HG03565 (cell line): ENCODE measurements at regions not wholly inside any gene's neighbourhood (a gene's known extent, or its start where the extent isn't known, plus 50 kb on each side); places are given as distances from the start of the nearest gene placed in this dataset.
A peak's percentile ranks its signal among the peaks of the same experiment; 100 is the strongest.
"Not testable (repeated sequence)": the region's sequence is repeated elsewhere in the genome, so short reads cannot be mapped to it uniquely, and the experiment has no call there.

Experiments
- ATAC-seq: cut with Tn5 transposase; IDR thresholded peaks from one replicate; pipeline ENCODE4 v1.9.1; 2021; ENCODE audit warnings: mild to moderate bottlenecking, moderate library complexity; ENCODE audit not compliant: unreplicated experiment

GRCh38 chr3:110821586-110821985 lies 250.0 kb upstream of the NECTIN3 start:
- no peak for ATAC-seq

GRCh38 chr3:110822971-110823370 lies 248.6 kb upstream of the NECTIN3 start:
- no peak for ATAC-seq

GRCh38 chr3:110846971-110847370 lies 224.6 kb upstream of the NECTIN3 start:
- no peak for ATAC-seq

GRCh38 chr3:110849064-110849463 lies 222.6 kb upstream of the NECTIN3 start:
- ATAC-seq = no peak

GRCh38 chr3:110851736-110852135 lies 219.9 kb upstream of the NECTIN3 start:
- no peak for ATAC-seq

GRCh38 chr3:110855207-110855606 lies 216.4 kb upstream of the NECTIN3 start:
- ATAC-seq = no peak

GRCh38 chr3:110856916-110857315 lies 214.7 kb upstream of the NECTIN3 start:
- no peak for ATAC-seq

GRCh38 chr3:110858549-110858948 lies 213.1 kb upstream of the NECTIN3 start:
- ATAC-seq = no peak

- ATAC-seq = no peak
Observed at GRCh38 chr3:110859336-110859735, 212.3 kb upstream of the NECTIN3 start.

GRCh38 chr3:110859993-110860392 lies 211.6 kb upstream of the NECTIN3 start:
- no peak for ATAC-seq

GRCh38 chr3:110865934-110866333 lies 205.7 kb upstream of the NECTIN3 start:
- no peak for ATAC-seq

- no peak for ATAC-seq
Observed at GRCh38 chr3:110868106-110868505, 203.5 kb upstream of the NECTIN3 start.

GRCh38 chr3:110869736-110870135 lies 201.9 kb upstream of the NECTIN3 start:
- no peak for ATAC-seq

GRCh38 chr3:110871869-110872268 lies 199.7 kb upstream of the NECTIN3 start:
- ATAC-seq = no peak

GRCh38 chr3:110878692-110879091 lies 192.9 kb upstream of the NECTIN3 start:
- ATAC-seq = no peak

GRCh38 chr3:110881069-110881468 lies 190.5 kb upstream of the NECTIN3 start:
- peak; percentile 79 for ATAC-seq

- no peak for ATAC-seq
Observed at GRCh38 chr3:110886222-110886893, 185.3 kb upstream of the NECTIN3 start.

- no peak for ATAC-seq
Observed at GRCh38 chr3:110887176-110887575, 184.4 kb upstream of the NECTIN3 start.

- not testable (repeated sequence) for ATAC-seq
Observed at GRCh38 chr3:110888625-110889375, 182.8 kb upstream of the NECTIN3 start.

- not testable (repeated sequence) for ATAC-seq
Observed at GRCh38 chr3:110889376-110889699, 182.3 kb upstream of the NECTIN3 start.

- ATAC-seq = no peak
Observed at GRCh38 chr3:110894574-110894973, 177.0 kb upstream of the NECTIN3 start.

GRCh38 chr3:110895054-110895453 lies 176.6 kb upstream of the NECTIN3 start:
- ATAC-seq = no peak

- no peak for ATAC-seq
Observed at GRCh38 chr3:110897046-110897445, 174.6 kb upstream of the NECTIN3 start.
